Spleen (tissue), 11 donors: ENCODE measurements at regions not wholly inside any gene's neighbourhood (a gene's known extent, or its start where the extent isn't known, plus 50 kb on each side); places are given as distances from the start of the nearest gene placed in this dataset.

Experiments
- DNase-seq: peaks from one replicate; pipeline ENCODE4 v3.0.0-alpha.2; 2020
- H3K27ac ChIP-seq, 8 donors: fragments of 200-600 bp; sonication (generic) in 7 of 8; 1 replicate in 4 of 8; 2 replicates in 4 of 8; pipeline versions ENCODE4 v1.5.0 to v1.8.0; 2016 to 2021; ENCODE audit warnings: inconsistent platforms in 4 of 8, mild to moderate bottlenecking in 4 of 8, moderate library complexity in 1 of 8
- H3K27me3 ChIP-seq, 7 donors: fragments of 200-600 bp; sonication (generic) in 6 of 7; replicated peaks in 1 of 7; 1 replicate in 4 of 7; 2 replicates in 3 of 7; pipeline versions ENCODE4 v1.5.0 to v1.8.0; 2016 to 2021; ENCODE audit warnings: inconsistent platforms in 3 of 7, mild to moderate bottlenecking in 1 of 7
- H3K36me3 ChIP-seq, 6 donors: fragments of 200-600 bp; sonication (generic) in 5 of 6; 1 replicate in 4 of 6; 2 replicates in 2 of 6; pipeline versions ENCODE4 v1.5.0 to v1.8.0; 2016 to 2021; ENCODE audit warnings: inconsistent platforms in 2 of 6
- H3K4me1 ChIP-seq, 6 donors: fragments of 200-600 bp; sonication (generic) in 5 of 6; 1 replicate in 3 of 6; 2 replicates in 3 of 6; pipeline versions ENCODE4 v1.5.0 to v1.8.0; 2016 to 2021; ENCODE audit warnings: inconsistent platforms in 3 of 6
- H3K4me3 ChIP-seq, 8 donors: fragments of 200-600 bp; sonication (generic) in 7 of 8; 1 replicate in 4 of 8; 2 replicates in 4 of 8; pipeline versions ENCODE4 v1.5.0 to v1.8.0; 2016 to 2021; ENCODE audit warnings: inconsistent platforms in 4 of 8, mild to moderate bottlenecking in 4 of 8, moderate library complexity in 2 of 8
- H3K9me3 ChIP-seq, 8 donors: fragments of 200-600 bp; sonication (generic) in 7 of 8; 1 replicate in 4 of 8; 2 replicates in 4 of 8; pipeline versions ENCODE4 v1.5.0 to v1.8.0; 2016 to 2021; ENCODE audit warnings: inconsistent platforms in 4 of 8
- CTCF ChIP-seq, 11 experiments: fragments of 200-600 bp in 7 of 11; fragments of 450-650 bp in 4 of 11; sonication (generic) in 4 of 11; IDR thresholded peaks in 8 of 11; conservative IDR thresholded peaks in 3 of 11; 1 replicate in 7 of 11; 2 replicates in 4 of 11; pipeline versions ENCODE4 v1.4.0 to v1.8.0; 2016 to 2021; ENCODE audit warnings: antibody characterized with exemption in 11 of 11, inconsistent platforms in 4 of 11, mild to moderate bottlenecking in 1 of 11
- POLR2A ChIP-seq, 3 donors: fragments of 450-650 bp; IDR thresholded peaks; one replicate each; pipeline ENCODE4 v1.5.1; 2017; ENCODE audit warnings: antibody characterized with exemption in 3 of 3, mild to moderate bottlenecking in 1 of 3
- POLR2AphosphoS5 ChIP-seq, 3 donors: sonication (generic); formaldehyde crosslinking; IDR thresholded peaks; one replicate each; pipeline ENCODE4 v1.5.1; 2017; ENCODE audit warnings: antibody characterized with exemption in 3 of 3
- WGBS, 5 donors: extraction: QIAGEN DNeasy Blood & Tissue Kit in 3 of 5; methylation state at CpG; one replicate each; pipeline versions ENCODE4 v1.1.5 to v1.1.7; 2013 to 2018; 5-methylcytosine and 5-hydroxymethylcytosine counted together
- intact Hi-C: fragments of 100-400 bp; cut with DNase I; formaldehyde crosslinking; loops from one replicate; pipeline ENCODE4 v1.15.0; 2023; ENCODE audit warnings: low total_unique reads
- donor health status: healthy with polysubstance abuse.
- donor health status: DM: no; HTN: no; CAD: no; lungs with moderate emphysema.
- donor health status: DM: no; HTN: no; CAD: no.
- donor health status: Bipolar disorder and iron deficiency.
- donor health status: healthy.
- donor health status: DM: no; HTN: no; CAD: no.
- donor health status: DM: yes; HTN: yes; CAD: no.

DNA sequence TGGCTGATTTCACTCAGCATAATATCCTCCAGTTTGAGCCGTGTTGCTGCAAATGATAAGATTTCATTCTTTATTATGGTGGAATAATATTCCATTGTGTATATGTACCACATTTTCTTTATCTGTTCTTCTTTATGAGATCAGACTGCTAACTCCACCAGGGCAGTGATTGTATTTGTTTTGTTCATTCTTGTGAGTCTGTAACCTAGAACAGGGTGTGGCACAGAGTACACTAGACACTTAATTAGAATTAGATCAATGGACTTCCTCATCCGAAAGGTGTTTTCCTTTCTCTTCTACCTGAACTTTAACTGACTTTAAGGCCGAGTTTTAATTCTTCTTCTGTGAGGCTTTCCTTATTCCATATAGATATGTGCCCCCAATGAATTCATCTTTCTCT lies 551.0 kb downstream of the SNAPC1 start:
- TF ChIP-seq POLR2A (IDR thresholded peaks at IDR 0.05) (no peak), POLR2AphosphoS5 (IDR thresholded peaks at IDR 0.05) (no peak), CTCF (IDR thresholded peaks at IDR 0.05 in 8 of 11, conservative IDR thresholded peaks at IDR 0.05 in 3 of 11) (no peak)
- no peak for DNase-seq
- H3K9me3 ChIP-seq, result no peaks in the 10 kb centered on the region
- no peak overlapping the region for H3K4me3 ChIP-seq
- H3K27me3 ChIP-seq, result no peaks in the 10 kb centered on the region
- 83 to 89% (median 86%) methylated on average over 3 of the region's 3 CpGs for WGBS, 5 donors
- intact Hi-C loops, result no loop called here
- peaks cover 0 to 6% (median 0%) of the 10 kb centered on the region in 6 donors for H3K4me1 ChIP-seq
- H3K36me3 ChIP-seq, result no peaks in the 10 kb centered on the region
- no peak overlapping the region for H3K27ac ChIP-seq

DNA sequence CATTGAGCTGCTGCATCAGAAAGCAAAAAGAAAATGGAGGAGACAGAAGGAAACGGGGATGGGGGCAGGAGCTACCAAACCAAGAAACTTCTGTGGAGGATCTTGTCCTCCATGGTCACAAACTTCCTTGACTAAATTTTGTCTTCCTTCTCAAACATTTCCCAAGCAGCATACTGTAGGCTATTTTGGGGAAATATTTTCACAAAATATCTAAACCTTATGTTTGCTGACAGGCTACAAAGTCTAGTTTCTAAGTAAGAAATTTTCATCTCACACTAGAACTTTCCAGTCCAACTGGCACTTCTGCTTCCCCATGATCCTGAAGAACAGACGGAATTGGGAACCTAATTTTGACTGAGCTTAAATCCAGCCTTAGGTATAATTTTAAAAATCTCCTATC lies 552.0 kb downstream of the SNAPC1 start:
- Histone ChIP-seq H3K27ac (no peak overlapping the region), H3K9me3 (no peaks in the 10 kb centered on the region), H3K36me3 (no peaks in the 10 kb centered on the region), H3K27me3 (no peaks in the 10 kb centered on the region), H3K4me1 (peaks cover 0 to under 1% (median 0%) of the 10 kb centered on the region in 6 donors), H3K4me3 (no peak overlapping the region)
- no peak for TF ChIP-seq POLR2AphosphoS5 (IDR thresholded peaks at IDR 0.05)
- no peak for TF ChIP-seq CTCF (IDR thresholded peaks at IDR 0.05 in 8 of 11, conservative IDR thresholded peaks at IDR 0.05 in 3 of 11)
- no peak for TF ChIP-seq POLR2A (IDR thresholded peaks at IDR 0.05)
- intact Hi-C loops, result no loop called here
- no peak for DNase-seq
- WGBS, 5 donors, result 80 to 95% (median 81%) methylated on average over 2 of the region's 2 CpGs

DNA sequence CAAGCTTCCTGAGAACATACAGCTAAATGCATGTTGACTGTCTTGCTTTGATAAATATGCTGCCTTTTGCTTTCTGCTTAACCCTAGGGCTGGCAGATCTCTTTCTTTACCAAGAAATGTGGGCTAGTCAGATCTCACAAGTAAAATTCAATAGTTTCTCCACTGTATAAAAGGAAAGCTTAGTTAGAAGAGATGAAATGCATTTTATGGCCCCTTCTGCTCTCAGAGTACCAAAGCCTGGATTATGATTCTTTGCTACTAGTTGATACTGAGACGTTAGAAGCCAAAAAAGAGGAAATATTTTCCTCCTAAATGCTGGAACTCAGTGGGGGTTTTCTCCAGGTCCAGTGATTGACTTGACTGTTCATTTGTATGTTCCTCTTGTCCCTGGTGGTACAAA lies 552.7 kb downstream of the SNAPC1 start:
- no peak overlapping the region for H3K4me3 ChIP-seq
- intact Hi-C loops, result no loop called here
- TF ChIP-seq CTCF (IDR thresholded peaks at IDR 0.05 in 8 of 11, conservative IDR thresholded peaks at IDR 0.05 in 3 of 11) (no peak), POLR2A (IDR thresholded peaks at IDR 0.05) (no peak), POLR2AphosphoS5 (IDR thresholded peaks at IDR 0.05) (no peak)
- H3K9me3 ChIP-seq, result no peaks in the 10 kb centered on the region
- H3K27ac ChIP-seq, result no peak overlapping the region
- no peaks in the 10 kb centered on the region for H3K4me1 ChIP-seq
- no peak for DNase-seq
- 24 to 38% (median 36%) methylated on average over 1 of the region's 1 CpG for WGBS, 5 donors
- H3K27me3 ChIP-seq, result no peaks in the 10 kb centered on the region
- H3K36me3 ChIP-seq, result no peaks in the 10 kb centered on the region

- 89 to 95% (median 90%) methylated on average over 2 of the region's 2 CpGs for WGBS, 5 donors
- intact Hi-C loops, result no loop called here
- no peaks in the 10 kb centered on the region for H3K36me3 ChIP-seq
- no peaks in the 10 kb centered on the region for H3K4me1 ChIP-seq
- H3K9me3 ChIP-seq, result no peaks in the 10 kb centered on the region
- no peak overlapping the region for H3K4me3 ChIP-seq
- DNase-seq, result no peak
- no peaks in the 10 kb centered on the region for H3K27me3 ChIP-seq
- no peak for TF ChIP-seq CTCF (IDR thresholded peaks at IDR 0.05 in 8 of 11, conservative IDR thresholded peaks at IDR 0.05 in 3 of 11)
- no peak for TF ChIP-seq POLR2A (IDR thresholded peaks at IDR 0.05)
- TF ChIP-seq POLR2AphosphoS5 (IDR thresholded peaks at IDR 0.05), result no peak
- no peak overlapping the region for H3K27ac ChIP-seq
Observed at GRCh38 chr14:62315631-62316030, 553.4 kb downstream of the SNAPC1 start.
